Activated CD4-positive, alpha-beta memory T cell treated with anti-CD3 and anti-CD28 coated beads for 36 hours (primary cell): ENCODE measurements at regions not wholly inside any gene's neighbourhood (a gene's known extent, or its start where the extent isn't known, plus 50 kb on each side); places are given as distances from the start of the nearest gene placed in this dataset.
"Not testable (repeated sequence)": the region's sequence is repeated elsewhere in the genome, so short reads cannot be mapped to it uniquely, and the experiment has no call there.

Experiments used
- CTCF ChIA-PET: fragments of 350-600 bp; sonication (Branson Sonifier 250); formaldehyde crosslinking; loops from one replicate; lab custom pipeline; 2021; ENCODE audit warnings: antibody characterized with exemption, inconsistent platforms; lab: Charles Lee
- POLR2A ChIA-PET: fragments of 350-600 bp; sonication (Branson Sonifier 250); formaldehyde crosslinking; loops from one replicate; lab custom pipeline; 2021; ENCODE audit warnings: antibody characterized with exemption; lab: Charles Lee
- DNase-seq: peaks from one replicate; pipeline ENCODE4 v3.0.0-alpha.2; 2020
- H3K27ac Mint-ChIP-seq: one replicate; pipeline ENCODE4 v1.8.0; 2021; ENCODE audit warnings: mixed read lengths
- H3K27me3 Mint-ChIP-seq: one replicate; pipeline ENCODE4 v1.8.0; 2021; ENCODE audit warnings: mixed read lengths
- H3K36me3 Mint-ChIP-seq: one replicate; pipeline ENCODE4 v1.8.0; 2021; ENCODE audit warnings: mixed read lengths
- H3K4me1 Mint-ChIP-seq: one replicate; pipeline ENCODE4 v1.8.0; 2021; ENCODE audit warnings: low read depth, mixed read lengths
- H3K4me3 Mint-ChIP-seq: one replicate; pipeline ENCODE4 v1.8.0; 2021; ENCODE audit warnings: mild to moderate bottlenecking, mixed read lengths
- H3K9me3 Mint-ChIP-seq: one replicate; pipeline ENCODE4 v1.8.0; 2021; ENCODE audit warnings: mixed read lengths
- intact Hi-C: fragments of 100-400 bp; cut with micrococcal nuclease; formaldehyde crosslinking; loops from one replicate; pipeline ENCODE4 v1.15.1; 2023

DNA sequence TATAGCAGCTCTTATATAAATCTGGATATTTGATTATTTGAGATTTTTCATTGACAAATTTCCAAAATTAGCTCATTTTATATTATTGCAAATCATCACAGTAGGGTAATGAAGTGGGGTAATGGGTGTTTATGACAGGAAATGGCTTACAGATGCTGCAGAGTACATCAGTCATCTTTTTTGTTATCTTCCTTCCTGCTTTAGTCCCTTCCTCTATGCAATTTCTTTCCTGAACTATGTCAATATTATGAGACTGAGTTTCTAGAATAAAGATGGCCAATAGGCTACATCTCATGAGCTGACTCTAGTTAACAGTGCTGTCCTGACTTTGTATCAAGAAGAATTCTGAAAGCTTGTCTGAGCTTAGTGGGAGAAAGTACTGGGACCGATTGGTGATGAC lies 244.5 kb downstream of the XPNPEP1 start:
- H3K27ac Mint-ChIP-seq = no peak overlapping the region
- no peaks in the 10 kb centered on the region for H3K9me3 Mint-ChIP-seq
- H3K36me3 Mint-ChIP-seq = no peaks in the 10 kb centered on the region
- DNase-seq = no peak
- H3K27me3 Mint-ChIP-seq = no peaks in the 10 kb centered on the region
- CTCF ChIA-PET = interaction anchor here (0.6 kb wide), 1 partner anchor 18 kb away, joined by 3 read pairs; no protein-coding TSS in a partner anchor
- H3K4me1 Mint-ChIP-seq = no peaks in the 10 kb centered on the region
- POLR2A ChIA-PET = no interaction called here
- H3K4me3 Mint-ChIP-seq = no peak overlapping the region
- intact Hi-C loops = no loop called here

DNA sequence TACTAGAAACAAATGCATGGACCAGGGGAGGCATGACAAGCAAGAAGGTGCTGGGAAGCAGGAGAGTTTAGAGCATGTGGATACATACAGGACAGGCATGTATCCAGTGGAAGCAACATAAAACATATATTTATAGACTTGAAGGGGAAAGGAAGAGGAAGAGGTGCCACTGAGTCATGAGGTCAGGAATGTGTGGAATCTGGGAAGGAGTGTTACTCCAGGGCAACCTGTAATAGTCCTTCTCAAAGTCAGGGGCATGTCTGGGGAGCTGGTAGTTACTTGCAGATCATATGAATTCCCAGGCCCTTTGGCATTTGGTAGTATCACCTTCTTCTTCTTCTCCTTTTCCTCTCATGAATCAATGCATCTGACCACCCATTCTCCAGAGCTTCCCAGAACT lies 246.6 kb downstream of the XPNPEP1 start:
- DNase-seq = no peak
- H3K4me1 Mint-ChIP-seq = no peaks in the 10 kb centered on the region
- H3K27ac Mint-ChIP-seq = no peak overlapping the region
- ChIA-PET POLR2A (no interaction called here), CTCF (no interaction called here)
- no peak overlapping the region for H3K4me3 Mint-ChIP-seq
- intact Hi-C loops = no loop called here
- H3K9me3 Mint-ChIP-seq = no peaks in the 10 kb centered on the region
- H3K36me3 Mint-ChIP-seq = no peaks in the 10 kb centered on the region
- no peaks in the 10 kb centered on the region for H3K27me3 Mint-ChIP-seq

DNA sequence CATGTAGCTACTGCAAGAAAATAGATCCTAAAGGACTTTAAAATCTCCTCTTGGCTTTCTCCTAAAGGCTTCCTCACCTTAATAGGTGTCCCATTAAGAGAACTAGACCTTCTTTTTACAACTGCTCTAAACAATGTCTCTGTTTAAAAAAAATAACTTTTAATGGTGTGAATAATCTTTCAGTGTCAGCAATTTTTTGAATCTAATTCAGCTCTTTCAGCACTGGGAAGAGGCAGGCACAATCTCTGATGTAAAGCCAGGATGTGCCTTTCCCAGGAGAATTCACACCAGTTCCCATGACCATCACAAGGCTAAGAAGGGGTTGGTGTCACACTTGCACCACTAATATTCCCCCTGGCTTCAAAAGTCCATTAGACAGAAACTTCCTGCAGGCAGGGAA lies 254.6 kb downstream of the XPNPEP1 start:
- H3K4me1 Mint-ChIP-seq = no peaks in the 10 kb centered on the region
- H3K27ac Mint-ChIP-seq = no peak overlapping the region
- no peak for DNase-seq
- ChIA-PET CTCF (no interaction called here), POLR2A (no interaction called here)
- no peaks in the 10 kb centered on the region for H3K36me3 Mint-ChIP-seq
- peaks cover 2% of the 10 kb centered on the region for H3K27me3 Mint-ChIP-seq
- peaks cover 5% of the 10 kb centered on the region for H3K9me3 Mint-ChIP-seq
- H3K4me3 Mint-ChIP-seq = no peak overlapping the region
- intact Hi-C loops = no loop called here

DNA sequence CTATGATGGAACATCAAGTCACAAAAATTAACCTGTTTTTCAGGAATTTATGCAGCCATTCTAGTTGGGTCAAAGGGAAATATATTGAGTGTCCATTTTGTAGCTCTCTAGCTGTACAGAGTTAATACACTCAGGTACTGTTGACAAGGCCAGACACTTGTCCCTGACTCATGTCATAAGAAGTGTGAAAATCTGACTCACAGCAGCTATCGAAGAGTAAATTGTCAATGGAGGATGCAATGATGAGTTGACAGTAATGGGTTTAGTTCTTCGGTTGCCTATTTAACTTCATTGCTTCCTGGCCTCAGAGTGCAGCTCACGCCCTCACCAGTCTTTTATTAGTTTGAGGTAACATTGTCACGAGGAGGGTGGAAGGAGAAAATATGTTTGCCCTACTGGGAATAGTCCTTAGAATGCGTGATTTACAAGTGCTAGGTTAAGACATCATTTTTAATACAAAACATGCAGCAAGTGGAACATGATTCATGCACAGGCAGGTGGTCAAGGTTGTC lies 255.1 kb downstream of the XPNPEP1 start:
- Mint-ChIP-seq H3K27ac (no peak overlapping the region), H3K4me1 (no peaks in the 10 kb centered on the region), H3K4me3 (no peak overlapping the region), H3K9me3 (peaks cover 5% of the 10 kb centered on the region), H3K36me3 (no peaks in the 10 kb centered on the region), H3K27me3 (peaks cover 2% of the 10 kb centered on the region)
- POLR2A ChIA-PET = no interaction called here
- no peak for DNase-seq
- CTCF ChIA-PET = no interaction called here
- intact Hi-C loops = no loop called here

DNA sequence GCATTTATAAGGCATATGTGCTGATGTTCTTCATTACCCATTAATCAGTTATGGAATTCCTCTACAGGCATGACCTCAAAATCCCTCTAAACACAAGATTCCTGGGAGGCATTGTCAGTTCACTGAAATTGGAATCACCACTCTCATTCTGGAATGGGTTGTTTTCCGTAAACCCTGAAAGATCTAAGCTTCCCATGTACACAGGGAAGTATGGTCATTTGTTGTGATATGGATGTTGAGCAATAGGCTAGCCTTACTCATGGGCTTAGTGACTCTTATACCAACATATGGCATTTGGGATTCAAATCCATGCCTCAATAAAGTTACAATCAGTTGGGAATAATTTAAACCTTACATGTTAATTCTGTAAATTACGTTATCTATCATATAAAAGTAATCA lies 258.0 kb downstream of the XPNPEP1 start:
- no peak overlapping the region for H3K27ac Mint-ChIP-seq
- ChIA-PET POLR2A (no interaction called here), CTCF (no interaction called here)
- H3K36me3 Mint-ChIP-seq = no peaks in the 10 kb centered on the region
- intact Hi-C loops = no loop called here
- DNase-seq = no peak
- no peak overlapping the region for H3K4me3 Mint-ChIP-seq
- H3K27me3 Mint-ChIP-seq = peaks cover 2% of the 10 kb centered on the region
- H3K4me1 Mint-ChIP-seq = no peaks in the 10 kb centered on the region
- peaks cover 5% of the 10 kb centered on the region for H3K9me3 Mint-ChIP-seq

DNA sequence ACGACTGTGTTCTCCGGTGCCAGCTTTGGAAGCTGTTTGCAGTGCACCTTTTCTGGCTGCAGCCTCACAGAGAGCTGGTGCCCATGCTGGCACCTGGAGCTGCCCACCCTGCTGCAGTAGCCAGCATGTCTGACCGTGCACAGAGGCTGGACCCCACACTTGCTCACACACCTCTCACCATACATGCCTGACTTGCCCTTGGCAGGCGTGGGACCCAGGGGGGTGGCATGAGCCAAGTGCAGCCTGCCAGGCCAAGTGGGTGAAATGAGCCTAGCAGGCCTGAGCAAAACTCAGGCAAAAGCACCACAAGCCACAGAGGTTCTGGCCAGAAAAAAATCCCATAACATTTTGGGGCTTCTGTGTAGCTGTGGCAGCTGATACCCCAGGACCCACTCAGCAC lies 258.8 kb downstream of the XPNPEP1 start:
- CTCF ChIA-PET = interaction anchor here (0.7 kb wide), 1 partner anchor 121 kb away, joined by 3 read pairs; no protein-coding TSS in a partner anchor
- H3K27ac Mint-ChIP-seq = no peak overlapping the region

DNA sequence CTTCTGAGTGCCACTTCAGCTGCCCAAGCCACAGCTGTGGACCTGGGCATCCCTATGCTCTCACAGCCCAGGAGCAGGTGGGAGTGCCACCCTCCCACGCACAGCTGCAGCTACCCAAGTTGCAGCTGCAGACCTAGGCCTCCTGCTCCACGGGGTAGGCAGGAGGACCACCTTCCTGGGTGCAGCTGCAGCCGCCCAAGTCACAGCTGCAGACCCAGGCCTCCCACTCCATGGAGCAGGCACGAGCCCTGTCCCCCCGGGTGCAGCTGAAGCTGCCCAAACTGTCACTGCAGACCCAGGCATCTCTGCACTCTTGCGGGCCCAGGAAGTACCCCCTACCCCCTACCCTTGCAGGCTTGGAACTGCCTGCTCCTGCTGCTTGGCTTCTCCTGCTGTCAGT lies 260.2 kb downstream of the XPNPEP1 start:
- H3K9me3 Mint-ChIP-seq = peaks cover 7% of the 10 kb centered on the region
- H3K4me1 Mint-ChIP-seq = no peaks in the 10 kb centered on the region
- no peaks in the 10 kb centered on the region for H3K36me3 Mint-ChIP-seq
- ChIA-PET POLR2A (no interaction called here), CTCF (no interaction called here)
- H3K27ac Mint-ChIP-seq = no peak overlapping the region
- no peak for DNase-seq
- no peaks in the 10 kb centered on the region for H3K27me3 Mint-ChIP-seq
- H3K4me3 Mint-ChIP-seq = no peak overlapping the region
- intact Hi-C loops = no loop called here

More for the DNA sequence above, 258.8 kb downstream of the XPNPEP1 start:
- H3K27me3 Mint-ChIP-seq = peaks cover 2% of the 10 kb centered on the region
- H3K4me1 Mint-ChIP-seq = no peaks in the 10 kb centered on the region
- no peaks in the 10 kb centered on the region for H3K36me3 Mint-ChIP-seq
- intact Hi-C loops = no loop called here
- H3K4me3 Mint-ChIP-seq = no peak overlapping the region
- DNase-seq = no peak
- POLR2A ChIA-PET = no interaction called here
- peaks cover 7% of the 10 kb centered on the region for H3K9me3 Mint-ChIP-seq

DNA sequence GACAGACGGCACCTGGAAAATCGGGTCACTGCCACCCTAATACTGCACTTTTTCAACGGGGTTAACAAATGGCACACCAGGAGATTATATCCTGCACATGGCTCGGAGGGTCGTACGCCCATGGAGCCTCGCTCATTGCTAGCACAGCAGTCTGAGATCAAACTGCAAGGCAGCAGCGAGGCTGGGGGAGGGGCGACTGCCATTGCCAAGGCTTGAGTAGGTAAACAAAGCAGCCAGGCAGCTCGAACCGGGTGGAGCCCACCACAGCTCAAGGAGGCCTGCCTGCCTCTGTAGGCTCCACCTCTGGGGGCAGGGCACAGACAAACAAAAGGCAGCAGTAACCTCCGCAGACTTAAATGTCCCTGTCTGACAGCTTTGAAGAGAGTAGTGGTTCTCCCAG lies 270.7 kb downstream of the XPNPEP1 start:
- H3K4me1 Mint-ChIP-seq, intact Hi-C loops, H3K27me3 Mint-ChIP-seq, POLR2A ChIA-PET, H3K36me3 Mint-ChIP-seq, H3K27ac Mint-ChIP-seq, H3K9me3 Mint-ChIP-seq, DNase-seq, H3K4me3 Mint-ChIP-seq, CTCF ChIA-PET: not testable (repeated sequence)

DNA sequence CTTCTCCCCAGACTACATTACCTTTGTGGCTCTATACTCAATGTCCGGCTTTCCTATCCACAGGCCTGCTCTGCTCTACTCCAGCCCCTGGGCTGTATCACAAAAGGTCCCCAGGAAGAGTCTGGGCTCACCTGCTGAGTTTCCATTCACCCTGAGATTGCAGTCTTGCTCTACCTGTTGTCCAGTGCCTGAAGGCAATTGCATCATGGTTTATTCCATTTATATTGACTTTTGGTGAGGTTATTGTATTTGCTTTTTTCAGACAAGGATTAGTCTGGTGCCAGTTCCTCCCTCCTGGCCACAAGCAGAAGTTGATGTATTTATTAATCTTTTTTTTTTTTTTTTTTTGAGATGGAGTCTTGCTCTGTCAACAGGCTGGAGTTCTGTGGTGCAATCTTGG lies 273.1 kb downstream of the XPNPEP1 start:
- no peak overlapping the region for H3K4me3 Mint-ChIP-seq
- no peaks in the 10 kb centered on the region for H3K4me1 Mint-ChIP-seq
- no peak overlapping the region for H3K27ac Mint-ChIP-seq
- DNase-seq = no peak
- no peaks in the 10 kb centered on the region for H3K9me3 Mint-ChIP-seq
- no peaks in the 10 kb centered on the region for H3K36me3 Mint-ChIP-seq
- CTCF ChIA-PET = no interaction called here
- POLR2A ChIA-PET = no interaction called here
- intact Hi-C loops = no loop called here
- no peaks in the 10 kb centered on the region for H3K27me3 Mint-ChIP-seq

DNA sequence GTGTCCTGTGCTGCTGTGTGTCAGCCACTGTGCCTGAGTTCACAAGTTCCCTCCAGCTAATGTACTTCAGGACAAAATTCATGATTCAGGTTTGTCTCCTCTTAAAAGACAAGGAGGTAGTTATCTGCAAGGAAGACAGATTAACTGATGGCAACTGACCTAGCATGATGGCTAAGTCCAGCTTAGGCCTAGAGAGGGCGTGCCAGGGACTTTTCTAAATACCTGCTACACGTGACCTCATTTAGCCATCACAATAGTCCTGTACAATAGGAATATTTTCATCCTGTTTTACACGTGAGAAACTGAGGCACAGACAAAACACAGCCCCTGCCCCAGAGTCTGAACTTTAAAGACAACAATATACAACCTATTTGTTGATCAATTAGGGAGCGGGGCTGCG lies 275.7 kb downstream of the XPNPEP1 start:
- Mint-ChIP-seq H3K27ac (no peak overlapping the region), H3K36me3 (no peaks in the 10 kb centered on the region), H3K27me3 (no peaks in the 10 kb centered on the region), H3K4me1 (no peaks in the 10 kb centered on the region), H3K4me3 (no peak overlapping the region), H3K9me3 (no peaks in the 10 kb centered on the region)
- CTCF ChIA-PET = no interaction called here
- DNase-seq = no peak
- intact Hi-C loops = no loop called here
- POLR2A ChIA-PET = no interaction called here

DNA sequence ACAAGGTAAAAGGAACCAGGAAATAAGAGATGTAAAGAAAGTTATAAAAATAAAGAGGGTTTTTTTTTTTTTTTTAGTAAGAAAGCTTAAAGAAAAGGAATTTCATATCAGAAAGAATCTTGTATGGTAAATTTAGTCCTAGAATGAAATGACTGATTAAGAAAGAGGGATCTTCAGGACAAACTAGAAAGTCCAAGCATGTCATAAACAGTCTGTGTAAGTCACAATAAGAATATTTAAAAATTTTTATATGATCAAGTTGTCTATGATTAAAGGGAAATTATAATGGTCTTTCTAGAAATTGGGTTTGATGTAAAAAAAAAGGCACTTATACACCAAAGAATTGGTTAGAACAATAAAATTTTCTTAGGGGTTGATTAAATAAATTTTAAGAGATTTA lies 289.5 kb downstream of the XPNPEP1 start:
- H3K27ac Mint-ChIP-seq = no peak overlapping the region
- H3K27me3 Mint-ChIP-seq = no peaks in the 10 kb centered on the region
- CTCF ChIA-PET = no interaction called here
- H3K9me3 Mint-ChIP-seq = peaks cover 3% of the 10 kb centered on the region
- no peaks in the 10 kb centered on the region for H3K36me3 Mint-ChIP-seq
- POLR2A ChIA-PET = no interaction called here
- no peak for DNase-seq
- intact Hi-C loops = no loop called here
- H3K4me1 Mint-ChIP-seq = no peaks in the 10 kb centered on the region
- no peak overlapping the region for H3K4me3 Mint-ChIP-seq

DNA sequence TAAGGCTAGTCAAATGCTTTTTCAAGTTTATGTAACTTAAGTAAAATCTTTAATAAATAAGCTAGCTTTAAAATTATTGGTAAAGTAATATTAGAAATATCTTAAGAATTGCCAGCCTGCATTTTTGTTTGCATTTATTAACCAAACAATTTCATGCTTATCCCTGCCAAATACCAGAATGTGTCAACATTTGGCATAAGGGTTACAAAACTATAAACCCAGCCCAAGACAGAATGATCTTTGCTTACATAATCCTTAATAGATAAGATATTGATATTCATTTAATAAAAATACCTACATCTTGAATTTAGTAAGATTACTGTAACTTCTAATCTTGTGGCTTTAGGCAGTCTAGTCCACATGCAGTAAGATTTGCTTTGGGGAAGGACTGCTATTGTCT lies 290.3 kb downstream of the XPNPEP1 start:
- intact Hi-C loops, H3K27me3 Mint-ChIP-seq, POLR2A ChIA-PET, H3K4me3 Mint-ChIP-seq, CTCF ChIA-PET, H3K27ac Mint-ChIP-seq, H3K9me3 Mint-ChIP-seq, H3K4me1 Mint-ChIP-seq, H3K36me3 Mint-ChIP-seq, DNase-seq: not testable (repeated sequence)

DNA sequence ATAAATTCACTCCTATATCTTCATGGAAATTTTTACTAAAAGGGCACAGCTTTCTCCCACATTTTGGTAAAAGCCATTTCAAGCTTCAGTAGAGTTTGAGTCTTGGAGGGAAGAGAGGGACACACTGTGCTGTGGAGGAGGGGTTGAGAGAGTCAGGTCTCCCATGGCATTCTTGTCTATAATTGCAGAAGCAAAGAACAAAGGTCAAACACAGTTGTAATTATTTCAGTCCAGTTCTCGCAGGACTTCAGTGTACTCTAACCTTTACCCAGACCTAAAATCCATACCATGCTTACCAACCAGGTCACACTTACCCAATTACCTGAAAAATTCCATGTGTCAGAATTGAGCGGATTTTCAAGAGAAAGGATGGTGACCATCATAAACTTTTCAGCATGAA lies 298.4 kb downstream of the XPNPEP1 start:
- intact Hi-C loops = no loop called here
- DNase-seq = no peak
- ChIA-PET POLR2A (no interaction called here), CTCF (interaction anchor here (1.7 kb wide), 1 partner anchor 228 kb away, joined by 4 read pairs; no protein-coding TSS in a partner anchor)
- H3K36me3 Mint-ChIP-seq = no peaks in the 10 kb centered on the region
- H3K9me3 Mint-ChIP-seq = no peaks in the 10 kb centered on the region
- H3K27me3 Mint-ChIP-seq = no peaks in the 10 kb centered on the region
- H3K4me3 Mint-ChIP-seq = no peak overlapping the region
- no peaks in the 10 kb centered on the region for H3K4me1 Mint-ChIP-seq
- H3K27ac Mint-ChIP-seq = no peak overlapping the region
